HEK293 (cell line): ENCODE measurements at regions not wholly inside any gene's neighbourhood (a gene's known extent, or its start where the extent isn't known, plus 50 kb on each side); places are given as distances from the start of the nearest gene placed in this dataset.

Experiments
- CTCF ChIP-seq: fragments of 450-650 bp; formaldehyde crosslinking; IDR thresholded peaks from 2 replicates; pipeline ENCODE4 v1.5.1; 2016; ENCODE audit warnings: missing biosample characterization, missing genetic modification characterization
- GLI4 ChIP-seq: fragments of 450-650 bp; formaldehyde crosslinking; IDR thresholded peaks from 2 replicates; pipeline ENCODE4 v1.5.1; 2016; ENCODE audit warnings: missing biosample characterization, missing genetic modification characterization
- PRDM10 ChIP-seq: fragments of 450-650 bp; formaldehyde crosslinking; IDR thresholded peaks from 2 replicates; pipeline ENCODE4 v1.5.1; 2016; ENCODE audit warnings: missing biosample characterization, missing genetic modification characterization
- PRDM2 ChIP-seq: fragments of 450-650 bp; formaldehyde crosslinking; IDR thresholded peaks from 2 replicates; pipeline ENCODE4 v1.5.1; 2016; ENCODE audit warnings: missing biosample characterization, missing genetic modification characterization, borderline replicate concordance
- SALL2 ChIP-seq: fragments of 450-650 bp; formaldehyde crosslinking; IDR thresholded peaks from 2 replicates; pipeline ENCODE4 v1.5.0; 2017; ENCODE audit warnings: missing biosample characterization, mild to moderate bottlenecking, missing genetic modification characterization, borderline replicate concordance
- SETDB1 ChIP-seq: IDR thresholded peaks from one replicate; pipeline ENCODE4 v1.6.1; 2017; ENCODE audit warnings: mild to moderate bottlenecking, low read length, moderate library complexity, mixed read lengths; ENCODE audit not compliant: insufficient read length
- SP2 ChIP-seq: fragments of 450-650 bp; formaldehyde crosslinking; IDR thresholded peaks from 2 replicates; pipeline ENCODE4 v1.5.1; 2016; ENCODE audit warnings: missing biosample characterization, missing genetic modification characterization
- ZEB2 ChIP-seq: fragments of 450-650 bp; formaldehyde crosslinking; IDR thresholded peaks from 2 replicates; pipeline ENCODE4 v1.5.1; 2016; ENCODE audit warnings: missing biosample characterization, missing genetic modification characterization
- ZNF10 ChIP-seq: fragments of 450-650 bp; formaldehyde crosslinking; IDR thresholded peaks from 2 replicates; pipeline ENCODE4 v1.5.1; 2017; ENCODE audit warnings: missing biosample characterization, missing genetic modification characterization
- ZNF292 ChIP-seq: fragments of 450-650 bp; formaldehyde crosslinking; IDR thresholded peaks from 2 replicates; pipeline ENCODE4 v1.5.1; 2016; ENCODE audit warnings: low read depth, missing biosample characterization, missing genetic modification characterization, borderline replicate concordance
- ZNF48 ChIP-seq: fragments of 450-650 bp; formaldehyde crosslinking; IDR thresholded peaks from 2 replicates; pipeline ENCODE4 v1.5.1; 2016; ENCODE audit warnings: missing biosample characterization, missing genetic modification characterization
- ZNF549 ChIP-seq: fragments of 450-650 bp; IDR thresholded peaks from 2 replicates; pipeline ENCODE4 v1.5.1; 2018; ENCODE audit warnings: missing biosample characterization, missing genetic modification characterization, mild to moderate bottlenecking, inconsistent platforms, moderate library complexity

GRCh38 chr18:41038071-41038470 is 917.0 kb upstream of the PIK3C3 start:
- TF ChIP-seq PRDM10 (tag by site-specific recombination) (no peak), PRDM2 (tag by site-specific recombination) (no peak), CTCF (tag by site-specific recombination) (no peak), ZNF48 (tag by site-specific recombination) (no peak), ZNF10 (no peak), ZNF292 (tag by site-specific recombination) (no peak), ZEB2 (tag by site-specific recombination) (no peak), ZNF549 (no peak), SETDB1 (no peak), GLI4 (tag by site-specific recombination) (no peak), SALL2 (tag by site-specific recombination) (no peak), SP2 (tag by site-specific recombination) (no peak)
